Mesendoderm (in vitro differentiated cells): ENCODE measurements at regions not wholly inside any gene's neighbourhood (a gene's known extent, or its start where the extent isn't known, plus 50 kb on each side); places are given as distances from the start of the nearest gene placed in this dataset.
"Not testable (repeated sequence)": the region's sequence is repeated elsewhere in the genome, so short reads cannot be mapped to it uniquely, and the experiment has no call there.

ENCODE experiments used
- DNase-seq: peaks from one replicate; pipeline ENCODE4 v3.0.0; 2013
- H2AK5ac ChIP-seq: 2 replicates; pipeline ENCODE4 v1.6.1; 2013; ENCODE audit warnings: low read length, inconsistent platforms
- H2BK120ac ChIP-seq: 2 replicates; pipeline ENCODE4 v1.6.1; 2013; ENCODE audit warnings: low read depth, mild to moderate bottlenecking, low read length, moderate library complexity, mixed read lengths
- H2BK15ac ChIP-seq: replicated peaks from 2 replicates; pipeline ENCODE4 v1.6.1; 2013; ENCODE audit warnings: low read depth, mild to moderate bottlenecking, moderate library complexity
- H2BK5ac ChIP-seq: 2 replicates; pipeline ENCODE4 v1.6.1; 2013; ENCODE audit warnings: low read length, inconsistent platforms
- H3K18ac ChIP-seq: 2 replicates; pipeline ENCODE4 v1.6.1; 2013; ENCODE audit warnings: mild to moderate bottlenecking, low read length, mixed read lengths
- H3K23ac ChIP-seq: one replicate; pipeline ENCODE4 v1.6.1; 2013; ENCODE audit warnings: low read length
- H3K27ac ChIP-seq: 2 replicates; pipeline ENCODE4 v1.5.1; 2013; ENCODE audit warnings: low read depth, mild to moderate bottlenecking, inconsistent platforms, low read length, moderate library complexity
- H3K27me3 ChIP-seq: 2 replicates; pipeline ENCODE4 v1.6.1; 2013; ENCODE audit warnings: low read length, control low read depth, mild to moderate bottlenecking, inconsistent platforms; ENCODE audit not compliant: insufficient read depth, poor library complexity
- H3K36me3 ChIP-seq: 2 replicates; pipeline ENCODE4 v1.6.1; 2013; ENCODE audit warnings: low read length, inconsistent platforms; ENCODE audit not compliant: control insufficient read depth, insufficient read depth
- H3K4ac ChIP-seq: one replicate; pipeline ENCODE4 v1.6.1; 2013; ENCODE audit warnings: low read depth, mild to moderate bottlenecking, low read length, moderate library complexity
- H3K4me1 ChIP-seq: 2 replicates; pipeline ENCODE4 v1.6.1; 2013; ENCODE audit warnings: low read depth, low read length, inconsistent platforms; ENCODE audit not compliant: control insufficient read depth
- H3K4me2 ChIP-seq: 2 replicates; pipeline ENCODE4 v1.6.1; 2013; ENCODE audit warnings: low read length
- H3K4me3 ChIP-seq: 2 replicates; pipeline ENCODE4 v1.5.1; 2013; ENCODE audit warnings: mild to moderate bottlenecking, low read length
- H3K56ac ChIP-seq: one replicate; pipeline ENCODE4 v1.6.1; 2013; ENCODE audit warnings: low read length
- H3K79me1 ChIP-seq: 2 replicates; pipeline ENCODE4 v1.6.1; 2013; ENCODE audit warnings: low read length, inconsistent platforms
- H3K79me2 ChIP-seq: 2 replicates; pipeline ENCODE4 v1.6.1; 2013; ENCODE audit warnings: mild to moderate bottlenecking, low read length; ENCODE audit not compliant: control insufficient read depth, insufficient read depth
- H3K9ac ChIP-seq: 2 replicates; pipeline ENCODE4 v1.6.1; 2013; ENCODE audit warnings: low read length, inconsistent platforms
- H4K5ac ChIP-seq: one replicate; pipeline ENCODE4 v1.6.1; 2013; ENCODE audit warnings: low read length
- H4K8ac ChIP-seq: one replicate; pipeline ENCODE4 v1.6.1; 2013; ENCODE audit warnings: low read depth, mild to moderate bottlenecking, control low read depth, low read length, moderate library complexity
- WGBS: extraction: QIAGEN DNeasy Blood & Tissue Kit; methylation state at CpG from one replicate; pipeline ENCODE4 v1.1.7; 2013; ENCODE audit warnings: low lambda C conversion rate, missing lambda C conversion rate; ENCODE audit not compliant: insufficient coverage; ENCODE audit errors: extremely low coverage; 5-methylcytosine and 5-hydroxymethylcytosine counted together

GRCh38 chr2:97431169-97431725, 158.4 kb downstream of the ANKRD36B start:
- H2BK5ac ChIP-seq, H3K56ac ChIP-seq, H2AK5ac ChIP-seq, DNase-seq, H3K4me2 ChIP-seq, H2BK15ac ChIP-seq, H4K8ac ChIP-seq, H3K18ac ChIP-seq, H3K27ac ChIP-seq, H2BK120ac ChIP-seq, H3K4me1 ChIP-seq, H3K23ac ChIP-seq, H3K4me3 ChIP-seq, H3K79me1 ChIP-seq, H4K5ac ChIP-seq, H3K4ac ChIP-seq, H3K79me2 ChIP-seq, H3K36me3 ChIP-seq, H3K9ac ChIP-seq, H3K27me3 ChIP-seq: not testable (repeated sequence)
- WGBS, result no CpG with 5 or more reads among the region's 4 CpGs

- H3K4me3 ChIP-seq, H3K18ac ChIP-seq, H2BK120ac ChIP-seq, H3K4ac ChIP-seq, H4K5ac ChIP-seq, H3K4me2 ChIP-seq, H4K8ac ChIP-seq, H3K23ac ChIP-seq, DNase-seq, H3K9ac ChIP-seq, H3K27me3 ChIP-seq, H2BK15ac ChIP-seq, H3K56ac ChIP-seq, H3K36me3 ChIP-seq, H3K4me1 ChIP-seq, H2AK5ac ChIP-seq, H3K79me2 ChIP-seq, H3K27ac ChIP-seq, H2BK5ac ChIP-seq, H3K79me1 ChIP-seq: not testable (repeated sequence)
- no CpG with 5 or more reads among the region's 2 CpGs for WGBS
Observed at GRCh38 chr2:97422376-97422775, 167.3 kb downstream of the ANKRD36B start.

- not testable (repeated sequence) for H3K79me1 ChIP-seq, H3K18ac ChIP-seq, H2BK15ac ChIP-seq, H4K8ac ChIP-seq, H3K23ac ChIP-seq, H3K4me3 ChIP-seq, H3K9ac ChIP-seq, H3K79me2 ChIP-seq, H2BK5ac ChIP-seq, H2BK120ac ChIP-seq, H4K5ac ChIP-seq, H3K4me1 ChIP-seq, H3K27ac ChIP-seq, H2AK5ac ChIP-seq, H3K4me2 ChIP-seq, H3K4ac ChIP-seq, DNase-seq, H3K27me3 ChIP-seq, H3K36me3 ChIP-seq, H3K56ac ChIP-seq
- no CpG with 5 or more reads among the region's 2 CpGs for WGBS
Observed at GRCh38 chr2:97406340-97406739, 183.3 kb downstream of the ANKRD36B start.

GRCh38 chr2:97405172-97405737, 184.4 kb downstream of the ANKRD36B start:
- not testable (repeated sequence) for DNase-seq, H3K79me1 ChIP-seq, H2AK5ac ChIP-seq, H3K4me1 ChIP-seq, H3K56ac ChIP-seq, H2BK15ac ChIP-seq, H4K8ac ChIP-seq, H3K4me2 ChIP-seq, H3K4ac ChIP-seq, H2BK5ac ChIP-seq, H3K23ac ChIP-seq, H3K79me2 ChIP-seq, H2BK120ac ChIP-seq, H3K36me3 ChIP-seq, H3K27ac ChIP-seq, H3K27me3 ChIP-seq, H3K4me3 ChIP-seq, H3K9ac ChIP-seq, H4K5ac ChIP-seq, H3K18ac ChIP-seq
- no CpG with 5 or more reads among the region's 9 CpGs for WGBS

GRCh38 chr2:97402678-97403077, 187.0 kb downstream of the ANKRD36B start:
- not testable (repeated sequence) for H4K5ac ChIP-seq, H2BK120ac ChIP-seq, H3K36me3 ChIP-seq, DNase-seq, H3K4me3 ChIP-seq, H3K4me2 ChIP-seq, H2BK5ac ChIP-seq, H3K79me1 ChIP-seq, H3K4me1 ChIP-seq, H3K27me3 ChIP-seq, H2AK5ac ChIP-seq, H3K9ac ChIP-seq, H3K27ac ChIP-seq, H3K23ac ChIP-seq, H3K4ac ChIP-seq, H4K8ac ChIP-seq, H2BK15ac ChIP-seq, H3K56ac ChIP-seq, H3K79me2 ChIP-seq, H3K18ac ChIP-seq
- no CpG with 5 or more reads among the region's 5 CpGs for WGBS

- not testable (repeated sequence) for H3K18ac ChIP-seq
Observed at GRCh38 chr2:97395691-97396090, 194.0 kb downstream of the ANKRD36B start.

More at GRCh38 chr2:97395691-97396090, 194.0 kb downstream of the ANKRD36B start:
- not testable (repeated sequence) for H3K79me2 ChIP-seq, H3K4ac ChIP-seq, H3K4me1 ChIP-seq, H3K27me3 ChIP-seq, H3K36me3 ChIP-seq, H4K8ac ChIP-seq, H3K27ac ChIP-seq, H2AK5ac ChIP-seq, H2BK120ac ChIP-seq, H3K4me2 ChIP-seq, DNase-seq, H2BK5ac ChIP-seq, H3K4me3 ChIP-seq, H3K56ac ChIP-seq, H3K9ac ChIP-seq, H4K5ac ChIP-seq, H2BK15ac ChIP-seq, H3K23ac ChIP-seq, H3K79me1 ChIP-seq
- no CpG with 5 or more reads among the region's 4 CpGs for WGBS
